HG03097 (cell line): ENCODE measurements at regions not wholly inside any gene's neighbourhood (a gene's known extent, or its start where the extent isn't known, plus 50 kb on each side); places are given as distances from the start of the nearest gene placed in this dataset.
"Not testable (repeated sequence)": the region's sequence is repeated elsewhere in the genome, so short reads cannot be mapped to it uniquely, and the experiment has no call there.

Source experiments
- ATAC-seq: cut with Tn5 transposase; IDR thresholded peaks from one replicate; pipeline ENCODE4 v1.9.1; 2021; ENCODE audit not compliant: unreplicated experiment, low FRiP score

GRCh38 chr17:64786337-64786736, 124.2 kb upstream of the SMURF2 start:
- no peak for ATAC-seq

DNA sequence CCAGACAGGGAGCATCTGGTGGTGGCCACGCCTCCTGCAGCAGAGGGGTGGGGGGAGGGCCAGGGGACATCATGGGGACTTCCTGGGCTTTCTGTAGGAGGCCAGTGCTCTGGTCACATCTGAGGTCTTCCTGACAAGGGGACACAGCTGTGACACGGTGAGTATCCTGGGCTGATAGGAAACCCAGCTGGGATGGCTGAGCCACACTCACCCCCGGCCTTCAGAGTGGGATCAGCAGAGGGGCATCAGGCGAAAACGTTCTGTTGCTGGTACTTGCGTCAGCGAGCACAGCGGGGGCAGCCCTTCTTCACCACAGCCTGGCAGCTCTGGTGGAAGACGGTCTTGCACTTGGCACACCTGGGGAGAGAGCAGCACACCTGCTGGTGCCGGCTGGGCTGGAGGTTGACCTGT, 122.9 kb upstream of the SMURF2 start:
- no peak for ATAC-seq

DNA sequence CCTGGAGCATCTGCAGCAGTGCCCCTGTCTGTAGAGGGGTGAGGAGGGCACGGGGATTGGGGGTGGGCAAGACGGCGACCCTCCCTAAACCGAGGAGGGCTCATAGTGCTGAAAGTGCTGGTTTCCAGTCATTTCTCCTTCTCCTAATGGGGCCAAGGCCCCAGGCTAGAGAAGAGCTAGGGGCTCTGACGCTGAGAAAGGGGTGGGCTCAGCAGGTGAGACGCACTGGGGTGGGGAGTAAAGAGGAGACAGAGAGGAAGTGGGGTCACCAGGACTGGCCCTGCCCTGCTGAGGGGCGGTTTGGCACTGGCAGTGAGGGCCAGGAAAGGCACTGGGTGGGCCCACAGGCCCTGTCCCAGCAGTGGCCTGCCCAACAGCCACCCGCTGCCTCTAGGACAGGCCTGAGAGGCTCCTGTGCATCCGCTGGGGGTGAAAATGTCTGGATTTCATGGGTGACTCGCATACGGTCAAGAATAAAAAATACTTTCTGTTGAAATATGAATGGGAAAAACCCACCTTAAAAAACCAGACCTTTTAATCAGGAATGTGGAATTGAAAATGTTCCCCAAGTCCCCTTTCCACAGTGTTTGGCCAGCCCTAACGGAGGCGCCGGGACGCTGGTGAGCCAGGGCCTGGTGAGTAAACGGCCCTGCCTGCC, 122.4 kb upstream of the SMURF2 start:
- ATAC-seq, result no peak

DNA sequence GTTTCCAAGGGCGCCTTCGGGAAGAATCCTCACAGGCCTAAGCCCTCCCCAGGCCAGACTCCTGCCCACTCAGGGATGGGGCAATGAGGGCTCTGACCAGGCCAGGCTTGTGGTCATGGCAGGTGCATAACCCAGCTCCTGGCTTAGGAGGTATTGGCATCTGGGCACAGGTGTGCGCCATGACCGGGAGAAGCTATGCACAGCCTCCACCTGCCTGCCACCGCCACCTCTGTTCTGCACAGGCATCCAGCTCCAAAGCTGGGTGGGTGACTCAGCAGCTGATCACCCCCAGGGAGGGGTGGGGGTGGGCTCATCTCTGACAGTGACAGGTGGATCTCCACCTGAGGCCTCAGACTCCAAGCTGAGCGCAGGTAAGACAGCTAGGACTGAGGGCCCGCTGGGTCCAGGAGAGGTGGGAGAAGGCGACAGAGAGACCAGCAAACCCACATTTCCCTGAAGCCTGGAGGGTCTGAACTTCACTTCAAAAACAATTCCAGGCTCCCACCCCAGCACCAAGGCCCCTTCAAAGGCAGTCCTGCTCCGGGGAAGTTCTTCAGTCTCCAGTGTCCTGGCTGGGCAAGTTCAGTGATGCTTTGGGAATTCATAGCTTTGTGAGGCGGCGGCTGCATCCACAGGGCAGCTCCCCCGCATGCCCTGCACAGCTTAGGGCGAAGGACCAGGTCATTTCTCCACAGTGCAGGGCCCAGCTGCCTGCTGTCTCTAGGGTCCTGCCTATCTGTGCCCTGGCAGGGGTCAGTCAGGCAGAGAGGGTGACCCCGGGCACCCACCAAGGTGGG, 121.6 kb upstream of the SMURF2 start:
- ATAC-seq, result no peak

DNA sequence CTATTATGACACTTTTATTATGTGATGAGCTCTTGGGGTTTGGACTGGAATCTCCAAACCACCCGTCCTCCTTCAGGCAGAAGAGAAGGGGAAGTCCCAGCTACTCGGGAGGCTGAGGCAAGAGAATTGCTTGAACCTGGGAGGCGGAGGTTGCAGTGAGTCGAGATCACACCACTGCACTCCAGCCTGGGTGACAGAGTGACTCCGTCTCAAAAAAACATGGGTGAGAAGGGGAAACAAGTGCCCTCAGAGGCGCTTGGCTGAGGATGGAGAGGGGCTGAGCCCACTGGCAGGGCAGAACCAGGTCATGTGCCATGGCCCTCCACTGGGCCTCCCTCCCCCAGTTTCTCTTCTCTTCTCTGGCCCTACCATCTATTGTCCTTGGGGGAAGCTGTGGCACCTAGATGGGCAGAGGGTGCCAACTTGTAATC, 120.9 kb upstream of the SMURF2 start:
- no peak for ATAC-seq

- no peak for ATAC-seq
Measured at GRCh38 chr17:64781810-64782555, 119.9 kb upstream of the SMURF2 start.

GRCh38 chr17:64781014-64781756, 119.1 kb upstream of the SMURF2 start:
- no peak for ATAC-seq

DNA sequence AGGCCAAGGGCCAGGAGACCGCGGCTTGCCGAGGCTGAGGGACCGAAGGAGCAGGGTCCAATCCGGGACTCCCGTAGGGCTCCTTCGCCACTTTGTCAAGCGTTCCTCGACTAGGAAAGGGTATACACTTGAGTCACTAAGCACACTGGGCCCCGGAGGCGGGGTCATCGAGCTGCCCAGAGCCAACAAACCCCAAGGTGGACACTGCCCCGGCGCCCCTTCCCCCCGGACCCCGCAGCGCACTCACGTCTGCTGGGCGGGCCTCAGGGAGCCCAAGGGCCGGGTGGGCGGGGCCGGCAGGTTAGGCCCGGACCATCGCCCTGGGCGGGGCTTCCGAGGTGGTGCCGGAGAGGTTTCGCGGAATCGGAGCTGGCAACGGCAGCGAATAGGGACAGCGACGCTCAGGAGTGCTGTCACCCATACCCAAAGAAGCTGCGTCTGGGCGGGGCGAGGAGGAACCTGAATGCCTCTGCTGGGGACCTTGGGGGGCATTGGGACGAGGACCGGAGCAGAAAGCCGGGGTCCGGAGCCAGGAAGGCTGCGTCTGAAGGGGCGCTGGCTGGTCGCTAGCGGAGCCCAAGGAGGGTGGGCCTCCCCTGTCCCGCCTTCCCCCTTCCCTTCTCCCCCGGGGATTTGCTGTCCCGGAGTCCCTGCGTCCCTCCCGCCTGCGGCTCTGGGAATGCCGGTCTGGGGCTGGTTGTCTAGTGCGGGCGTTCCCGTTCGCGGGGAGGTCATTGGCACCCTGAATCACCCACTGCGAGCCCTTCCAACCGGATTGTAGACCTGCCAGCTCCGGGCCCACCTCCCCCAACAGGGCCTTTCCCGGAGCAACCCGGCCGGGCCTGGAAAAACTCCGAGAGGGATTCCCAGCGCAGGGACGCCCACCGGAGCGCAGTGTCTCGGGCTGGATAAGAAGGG, 118.2 kb upstream of the SMURF2 start:
- ATAC-seq, result no peak

GRCh38 chr17:64779376-64780095, 117.4 kb upstream of the SMURF2 start:
- ATAC-seq, result no peak

GRCh38 chr17:64779098-64779375, 116.9 kb upstream of the SMURF2 start:
- not testable (repeated sequence) for ATAC-seq

- ATAC-seq, result no peak
Measured at GRCh38 chr17:64778240-64779097, 116.4 kb upstream of the SMURF2 start.

GRCh38 chr17:64777415-64778239, 115.5 kb upstream of the SMURF2 start:
- ATAC-seq, result no peak

DNA sequence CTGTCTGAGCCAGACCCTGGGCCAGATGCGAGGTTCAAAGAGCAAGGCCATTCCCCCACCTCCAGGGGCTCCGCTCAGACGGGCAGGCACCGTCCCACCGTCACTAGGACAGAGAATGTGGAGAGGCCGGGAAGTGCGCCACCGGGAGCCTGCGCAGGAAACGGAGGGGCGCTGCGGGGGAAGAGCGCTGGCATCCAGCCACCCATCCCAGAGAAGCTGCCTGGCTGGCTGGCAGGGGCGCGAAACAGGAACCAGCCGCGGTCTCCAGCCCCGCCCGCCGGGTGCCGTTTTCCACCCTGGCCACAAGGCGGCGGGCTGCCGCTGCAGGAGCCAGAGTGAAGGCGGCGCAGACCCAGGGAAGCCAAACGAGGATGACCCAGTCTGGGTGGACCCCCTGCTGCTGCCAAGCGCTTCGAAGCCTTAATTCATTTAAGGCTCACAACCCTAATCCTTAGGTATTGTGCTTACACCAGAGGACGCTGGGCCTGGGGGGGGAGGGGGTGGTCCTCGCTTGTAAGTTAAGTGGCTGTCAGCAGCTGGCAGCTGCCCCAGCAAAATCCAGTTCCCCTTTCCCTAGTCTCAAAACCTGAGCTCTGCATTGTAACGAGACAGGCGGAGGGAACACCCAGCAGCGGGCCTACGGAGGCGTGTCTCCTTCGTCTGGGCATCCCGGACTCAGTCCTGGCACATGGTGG, 114.8 kb upstream of the SMURF2 start:
- ATAC-seq, result peak; percentile 58

GRCh38 chr17:64775701-64776570, 113.8 kb upstream of the SMURF2 start:
- no peak for ATAC-seq

DNA sequence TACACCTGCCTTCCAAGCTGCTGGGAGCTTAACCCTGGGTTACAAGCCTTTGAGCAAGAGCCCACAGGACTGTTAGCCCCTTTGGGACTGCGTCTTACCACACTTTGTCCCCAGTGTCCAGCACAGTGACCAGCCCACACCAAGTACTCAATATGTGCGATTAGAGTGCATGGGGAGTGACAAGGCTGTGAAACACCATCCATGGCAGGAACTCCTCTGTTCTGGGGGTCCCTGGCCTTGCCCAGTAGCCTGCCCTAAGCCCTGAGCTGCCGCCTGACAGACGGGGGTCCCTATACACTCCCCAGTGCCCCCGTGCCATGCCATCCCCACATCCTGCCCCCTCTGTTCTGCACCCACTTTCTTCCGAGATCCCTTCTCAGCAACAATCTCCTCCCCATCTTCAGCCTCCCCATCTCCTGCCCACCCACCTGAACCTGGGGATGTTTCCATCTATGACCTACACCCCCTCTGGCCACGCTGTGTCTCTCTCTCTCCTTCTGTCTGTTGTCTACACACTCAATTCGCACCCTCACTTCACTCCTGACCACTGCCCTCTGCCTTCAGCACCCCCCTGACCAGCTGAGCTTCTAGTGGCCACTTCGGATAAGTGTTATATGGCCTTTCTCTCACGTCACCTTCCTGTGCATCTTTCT, 112.9 kb upstream of the SMURF2 start:
- ATAC-seq, result no peak
